Neural crest cell (in vitro differentiated cells): ENCODE measurements at regions not wholly inside any gene's neighbourhood (a gene's known extent, or its start where the extent isn't known, plus 50 kb on each side); places are given as distances from the start of the nearest gene placed in this dataset.
"Not testable (repeated sequence)": the region's sequence is repeated elsewhere in the genome, so short reads cannot be mapped to it uniquely, and the experiment has no call there.

ENCODE experiments used
- DNase-seq: peaks from one replicate; pipeline ENCODE4 v3.0.0; 2021; ENCODE audit warnings: low read depth, mixed read lengths, low spot score
- H3K27ac Mint-ChIP-seq: one replicate; pipeline ENCODE4 v1.8.0; 2021; ENCODE audit warnings: mild to moderate bottlenecking, mixed read lengths; ENCODE audit not compliant: unreplicated experiment
- H3K27me3 Mint-ChIP-seq: 2 replicates; pipeline ENCODE4 v1.8.0; 2021; ENCODE audit warnings: low read depth, mild to moderate bottlenecking, mixed read lengths
- H3K36me3 Mint-ChIP-seq: 2 replicates; pipeline ENCODE4 v1.8.0; 2021; ENCODE audit warnings: low read depth, mild to moderate bottlenecking, mixed read lengths
- H3K4me1 Mint-ChIP-seq: 2 replicates; pipeline ENCODE4 v1.8.0; 2021; ENCODE audit warnings: mixed read lengths
- H3K4me3 Mint-ChIP-seq: one replicate; pipeline ENCODE4 v1.8.0; 2021; ENCODE audit warnings: mild to moderate bottlenecking, mixed read lengths
- H3K9me3 Mint-ChIP-seq: 2 replicates; pipeline ENCODE4 v1.8.0; 2021; ENCODE audit warnings: mixed read lengths
- CTCF ChIP-seq: fragments of 200-600 bp; sonication (generic); conservative IDR thresholded peaks from 2 replicates; pipeline ENCODE4 v1.5.0; 2021; ENCODE audit warnings: antibody characterized with exemption, mild to moderate bottlenecking

- no peaks in the 10 kb centered on the region for H3K36me3 Mint-ChIP-seq
- no peak for TF ChIP-seq CTCF
- DNase-seq = no peak
- peaks cover 54% of the 10 kb centered on the region for H3K4me1 Mint-ChIP-seq
- H3K9me3 Mint-ChIP-seq = no peaks in the 10 kb centered on the region
- no peak overlapping the region for H3K27ac Mint-ChIP-seq
- peaks cover 38% of the 10 kb centered on the region for H3K27me3 Mint-ChIP-seq
- H3K4me3 Mint-ChIP-seq = no peak overlapping the region
Observed at GRCh38 chr12:124673801-124674617, 106.6 kb upstream of the NCOR2 start.

GRCh38 chr12:124669271-124669721, 101.9 kb upstream of the NCOR2 start:
- DNase-seq, H3K9me3 Mint-ChIP-seq, H3K36me3 Mint-ChIP-seq, H3K4me3 Mint-ChIP-seq, H3K27ac Mint-ChIP-seq: not testable (repeated sequence)
- peaks cover 30% of the 10 kb centered on the region for H3K4me1 Mint-ChIP-seq
- peaks cover 28% of the 10 kb centered on the region for H3K27me3 Mint-ChIP-seq

- H3K27me3 Mint-ChIP-seq = peaks cover 30% of the 10 kb centered on the region
- TF ChIP-seq CTCF = no peak
- no peak overlapping the region for H3K4me3 Mint-ChIP-seq
- H3K27ac Mint-ChIP-seq = no peak overlapping the region
- H3K9me3 Mint-ChIP-seq = no peaks in the 10 kb centered on the region
- peaks cover 30% of the 10 kb centered on the region for H3K4me1 Mint-ChIP-seq
- no peak for DNase-seq
- H3K36me3 Mint-ChIP-seq = peaks cover 6% of the 10 kb centered on the region
Observed at GRCh38 chr12:124668602-124669001, 101.2 kb upstream of the NCOR2 start.

GRCh38 chr12:124667506-124668326, 100.3 kb upstream of the NCOR2 start:
- H3K27ac Mint-ChIP-seq = no peak overlapping the region

GRCh38 chr12:124666722-124667259, 99.4 kb upstream of the NCOR2 start:
- H3K27me3 Mint-ChIP-seq = peaks cover 48% of the 10 kb centered on the region
- no peak overlapping the region for H3K4me3 Mint-ChIP-seq
- peaks cover 6% of the 10 kb centered on the region for H3K36me3 Mint-ChIP-seq
- peaks cover 46% of the 10 kb centered on the region for H3K4me1 Mint-ChIP-seq
- H3K27ac Mint-ChIP-seq = no peak overlapping the region
- no peak for TF ChIP-seq CTCF
- DNase-seq = no peak
- H3K9me3 Mint-ChIP-seq = no peaks in the 10 kb centered on the region

More at GRCh38 chr12:124667506-124668326, 100.3 kb upstream of the NCOR2 start:
- TF ChIP-seq CTCF = no peak
- Mint-ChIP-seq H3K27me3 (peaks cover 38% of the 10 kb centered on the region), H3K4me1 (peaks cover 36% of the 10 kb centered on the region), H3K9me3 (no peaks in the 10 kb centered on the region), H3K4me3 (no peak overlapping the region), H3K36me3 (peaks cover 6% of the 10 kb centered on the region)
- no peak for DNase-seq
